GM12892 (cell line): ENCODE measurements at regions not wholly inside any gene's neighbourhood (a gene's known extent, or its start where the extent isn't known, plus 50 kb on each side); places are given as distances from the start of the nearest gene placed in this dataset.

Experiments
- POLR2A ChIP-seq: IDR thresholded peaks from 2 replicates; pipeline ENCODE4 v1.6.1; 2011; ENCODE audit warnings: low read depth, low read length, control low read depth
- POLR2AphosphoS5 ChIP-seq: IDR thresholded peaks from 2 replicates; pipeline ENCODE4 v1.6.1; 2011; ENCODE audit warnings: low read depth, low read length, control low read depth
- TAF1 ChIP-seq: IDR thresholded peaks from 2 replicates; pipeline ENCODE4 v1.6.1; 2011; ENCODE audit warnings: low read depth, mild to moderate bottlenecking, control low read depth, low read length, borderline replicate concordance

GRCh38 chr4:159018062-159018629 is 84.7 kb upstream of the RAPGEF2 start:
- TF ChIP-seq POLR2AphosphoS5 = no peak
- TF ChIP-seq POLR2A = no peak
- TF ChIP-seq TAF1 = no peak
